ENCODE measurements at regions not wholly inside any gene's neighbourhood (a gene's known extent, or its start where the extent isn't known, plus 50 kb on each side); places are given as distances from the start of the nearest gene placed in this dataset.

GRCh38 chr2:208990716-208991115, 433.1 kb upstream of the MAP2 start (continued):
- TF ChIP-seq NANOG (IDR thresholded peaks at IDR 0.05; ENCODE audit: borderline replicate concordance), result no peak
- TF ChIP-seq, protein P1, sequence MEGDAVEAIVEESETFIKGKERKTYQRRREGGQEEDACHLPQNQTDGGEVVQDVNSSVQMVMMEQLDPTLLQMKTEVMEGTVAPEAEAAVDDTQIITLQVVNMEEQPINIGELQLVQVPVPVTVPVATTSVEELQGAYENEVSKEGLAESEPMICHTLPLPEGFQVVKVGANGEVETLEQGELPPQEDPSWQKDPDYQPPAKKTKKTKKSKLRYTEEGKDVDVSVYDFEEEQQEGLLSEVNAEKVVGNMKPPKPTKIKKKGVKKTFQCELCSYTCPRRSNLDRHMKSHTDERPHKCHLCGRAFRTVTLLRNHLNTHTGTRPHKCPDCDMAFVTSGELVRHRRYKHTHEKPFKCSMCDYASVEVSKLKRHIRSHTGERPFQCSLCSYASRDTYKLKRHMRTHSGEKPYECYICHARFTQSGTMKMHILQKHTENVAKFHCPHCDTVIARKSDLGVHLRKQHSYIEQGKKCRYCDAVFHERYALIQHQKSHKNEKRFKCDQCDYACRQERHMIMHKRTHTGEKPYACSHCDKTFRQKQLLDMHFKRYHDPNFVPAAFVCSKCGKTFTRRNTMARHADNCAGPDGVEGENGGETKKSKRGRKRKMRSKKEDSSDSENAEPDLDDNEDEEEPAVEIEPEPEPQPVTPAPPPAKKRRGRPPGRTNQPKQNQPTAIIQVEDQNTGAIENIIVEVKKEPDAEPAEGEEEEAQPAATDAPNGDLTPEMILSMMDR (conservative IDR thresholded peaks at IDR 0.05; ENCODE audit: low read depth in 2 of 2), result no peak
- TF ChIP-seq, protein P2, sequence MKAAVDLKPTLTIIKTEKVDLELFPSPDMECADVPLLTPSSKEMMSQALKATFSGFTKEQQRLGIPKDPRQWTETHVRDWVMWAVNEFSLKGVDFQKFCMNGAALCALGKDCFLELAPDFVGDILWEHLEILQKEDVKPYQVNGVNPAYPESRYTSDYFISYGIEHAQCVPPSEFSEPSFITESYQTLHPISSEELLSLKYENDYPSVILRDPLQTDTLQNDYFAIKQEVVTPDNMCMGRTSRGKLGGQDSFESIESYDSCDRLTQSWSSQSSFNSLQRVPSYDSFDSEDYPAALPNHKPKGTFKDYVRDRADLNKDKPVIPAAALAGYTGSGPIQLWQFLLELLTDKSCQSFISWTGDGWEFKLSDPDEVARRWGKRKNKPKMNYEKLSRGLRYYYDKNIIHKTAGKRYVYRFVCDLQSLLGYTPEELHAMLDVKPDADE (IDR thresholded peaks at IDR 0.05), result no peak
- no peak for TF ChIP-seq EZH2 (IDR thresholded peaks at IDR 0.05; ENCODE audit: low read depth, unreplicated experiment)
- TF ChIP-seq ZNF114 (CRISPR knock-in tag; IDR thresholded peaks at IDR 0.05), result no peak

- ATAC-seq (no peak), DNase-seq (ENCODE audit: low spot score) (no peak)
- Histone ChIP-seq H2AFZ (no peak overlapping the region), H3K36me3 (ENCODE audit: insufficient read depth) (no peaks in the 10 kb centered on the region), H3K4me1 (ENCODE audit: insufficient read depth) (no peaks in the 10 kb centered on the region), H3K9me2 (ENCODE audit: insufficient read depth) (no peaks in the 10 kb centered on the region; the same call in none of the 2 replicates), H3K4me2 (no peak overlapping the region), H3F3A (replicated peaks; ENCODE audit: low read depth) (no peaks in the 10 kb centered on the region), H3K79me2 (replicated peaks; ENCODE audit: insufficient read depth) (no peaks in the 10 kb centered on the region), H3K27ac (ENCODE audit: low read depth) (no peak overlapping the region), H3K27me3 (ENCODE audit: insufficient read depth) (no peaks in the 10 kb centered on the region), H3K4me3 (no peak overlapping the region), H4K20me1 (replicated peaks; ENCODE audit: insufficient read depth) (no peaks in the 10 kb centered on the region)
- H3K4me1 Mint-ChIP-seq, result no peaks in the 10 kb centered on the region
- no peak for TF ChIP-seq NANOG (IDR thresholded peaks at IDR 0.05; ENCODE audit: borderline replicate concordance)
- TF ChIP-seq, protein P3, sequence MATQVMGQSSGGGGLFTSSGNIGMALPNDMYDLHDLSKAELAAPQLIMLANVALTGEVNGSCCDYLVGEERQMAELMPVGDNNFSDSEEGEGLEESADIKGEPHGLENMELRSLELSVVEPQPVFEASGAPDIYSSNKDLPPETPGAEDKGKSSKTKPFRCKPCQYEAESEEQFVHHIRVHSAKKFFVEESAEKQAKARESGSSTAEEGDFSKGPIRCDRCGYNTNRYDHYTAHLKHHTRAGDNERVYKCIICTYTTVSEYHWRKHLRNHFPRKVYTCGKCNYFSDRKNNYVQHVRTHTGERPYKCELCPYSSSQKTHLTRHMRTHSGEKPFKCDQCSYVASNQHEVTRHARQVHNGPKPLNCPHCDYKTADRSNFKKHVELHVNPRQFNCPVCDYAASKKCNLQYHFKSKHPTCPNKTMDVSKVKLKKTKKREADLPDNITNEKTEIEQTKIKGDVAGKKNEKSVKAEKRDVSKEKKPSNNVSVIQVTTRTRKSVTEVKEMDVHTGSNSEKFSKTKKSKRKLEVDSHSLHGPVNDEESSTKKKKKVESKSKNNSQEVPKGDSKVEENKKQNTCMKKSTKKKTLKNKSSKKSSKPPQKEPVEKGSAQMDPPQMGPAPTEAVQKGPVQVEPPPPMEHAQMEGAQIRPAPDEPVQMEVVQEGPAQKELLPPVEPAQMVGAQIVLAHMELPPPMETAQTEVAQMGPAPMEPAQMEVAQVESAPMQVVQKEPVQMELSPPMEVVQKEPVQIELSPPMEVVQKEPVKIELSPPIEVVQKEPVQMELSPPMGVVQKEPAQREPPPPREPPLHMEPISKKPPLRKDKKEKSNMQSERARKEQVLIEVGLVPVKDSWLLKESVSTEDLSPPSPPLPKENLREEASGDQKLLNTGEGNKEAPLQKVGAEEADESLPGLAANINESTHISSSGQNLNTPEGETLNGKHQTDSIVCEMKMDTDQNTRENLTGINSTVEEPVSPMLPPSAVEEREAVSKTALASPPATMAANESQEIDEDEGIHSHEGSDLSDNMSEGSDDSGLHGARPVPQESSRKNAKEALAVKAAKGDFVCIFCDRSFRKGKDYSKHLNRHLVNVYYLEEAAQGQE (IDR thresholded peaks at IDR 0.05; ENCODE audit: unreplicated experiment), result no peak
- TF ChIP-seq, protein P4, sequence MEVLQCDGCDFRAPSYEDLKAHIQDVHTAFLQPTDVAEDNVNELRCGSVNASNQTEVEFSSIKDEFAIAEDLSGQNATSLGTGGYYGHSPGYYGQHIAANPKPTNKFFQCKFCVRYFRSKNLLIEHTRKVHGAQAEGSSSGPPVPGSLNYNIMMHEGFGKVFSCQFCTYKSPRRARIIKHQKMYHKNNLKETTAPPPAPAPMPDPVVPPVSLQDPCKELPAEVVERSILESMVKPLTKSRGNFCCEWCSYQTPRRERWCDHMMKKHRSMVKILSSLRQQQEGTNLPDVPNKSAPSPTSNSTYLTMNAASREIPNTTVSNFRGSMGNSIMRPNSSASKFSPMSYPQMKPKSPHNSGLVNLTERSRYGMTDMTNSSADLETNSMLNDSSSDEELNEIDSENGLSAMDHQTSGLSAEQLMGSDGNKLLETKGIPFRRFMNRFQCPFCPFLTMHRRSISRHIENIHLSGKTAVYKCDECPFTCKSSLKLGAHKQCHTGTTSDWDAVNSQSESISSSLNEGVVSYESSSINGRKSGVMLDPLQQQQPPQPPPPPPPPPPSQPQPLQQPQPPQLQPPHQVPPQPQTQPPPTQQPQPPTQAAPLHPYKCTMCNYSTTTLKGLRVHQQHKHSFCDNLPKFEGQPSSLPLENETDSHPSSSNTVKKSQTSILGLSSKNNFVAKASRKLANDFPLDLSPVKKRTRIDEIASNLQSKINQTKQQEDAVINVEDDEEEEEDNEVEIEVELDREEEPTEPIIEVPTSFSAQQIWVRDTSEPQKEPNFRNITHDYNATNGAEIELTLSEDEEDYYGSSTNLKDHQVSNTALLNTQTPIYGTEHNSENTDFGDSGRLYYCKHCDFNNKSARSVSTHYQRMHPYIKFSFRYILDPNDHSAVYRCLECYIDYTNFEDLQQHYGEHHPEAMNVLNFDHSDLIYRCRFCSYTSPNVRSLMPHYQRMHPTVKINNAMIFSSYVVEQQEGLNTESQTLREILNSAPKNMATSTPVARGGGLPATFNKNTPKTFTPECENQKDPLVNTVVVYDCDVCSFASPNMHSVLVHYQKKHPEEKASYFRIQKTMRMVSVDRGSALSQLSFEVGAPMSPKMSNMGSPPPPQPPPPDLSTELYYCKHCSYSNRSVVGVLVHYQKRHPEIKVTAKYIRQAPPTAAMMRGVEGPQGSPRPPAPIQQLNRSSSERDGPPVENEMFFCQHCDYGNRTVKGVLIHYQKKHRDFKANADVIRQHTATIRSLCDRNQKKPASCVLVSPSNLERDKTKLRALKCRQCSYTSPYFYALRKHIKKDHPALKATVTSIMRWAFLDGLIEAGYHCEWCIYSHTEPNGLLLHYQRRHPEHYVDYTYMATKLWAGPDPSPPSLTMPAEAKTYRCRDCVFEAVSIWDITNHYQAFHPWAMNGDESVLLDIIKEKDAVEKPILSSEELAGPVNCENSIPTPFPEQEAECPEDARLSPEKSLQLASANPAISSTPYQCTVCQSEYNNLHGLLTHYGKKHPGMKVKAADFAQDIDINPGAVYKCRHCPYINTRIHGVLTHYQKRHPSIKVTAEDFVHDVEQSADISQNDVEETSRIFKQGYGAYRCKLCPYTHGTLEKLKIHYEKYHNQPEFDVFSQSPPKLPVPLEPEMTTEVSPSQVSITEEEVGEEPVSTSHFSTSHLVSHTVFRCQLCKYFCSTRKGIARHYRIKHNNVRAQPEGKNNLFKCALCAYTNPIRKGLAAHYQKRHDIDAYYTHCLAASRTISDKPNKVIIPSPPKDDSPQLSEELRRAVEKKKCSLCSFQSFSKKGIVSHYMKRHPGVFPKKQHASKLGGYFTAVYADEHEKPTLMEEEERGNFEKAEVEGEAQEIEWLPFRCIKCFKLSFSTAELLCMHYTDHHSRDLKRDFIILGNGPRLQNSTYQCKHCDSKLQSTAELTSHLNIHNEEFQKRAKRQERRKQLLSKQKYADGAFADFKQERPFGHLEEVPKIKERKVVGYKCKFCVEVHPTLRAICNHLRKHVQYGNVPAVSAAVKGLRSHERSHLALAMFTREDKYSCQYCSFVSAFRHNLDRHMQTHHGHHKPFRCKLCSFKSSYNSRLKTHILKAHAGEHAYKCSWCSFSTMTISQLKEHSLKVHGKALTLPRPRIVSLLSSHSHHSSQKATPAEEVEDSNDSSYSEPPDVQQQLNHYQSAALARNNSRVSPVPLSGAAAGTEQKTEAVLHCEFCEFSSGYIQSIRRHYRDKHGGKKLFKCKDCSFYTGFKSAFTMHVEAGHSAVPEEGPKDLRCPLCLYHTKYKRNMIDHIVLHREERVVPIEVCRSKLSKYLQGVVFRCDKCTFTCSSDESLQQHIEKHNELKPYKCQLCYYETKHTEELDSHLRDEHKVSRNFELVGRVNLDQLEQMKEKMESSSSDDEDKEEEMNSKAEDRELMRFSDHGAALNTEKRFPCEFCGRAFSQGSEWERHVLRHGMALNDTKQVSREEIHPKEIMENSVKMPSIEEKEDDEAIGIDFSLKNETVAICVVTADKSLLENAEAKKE (CRISPR knock-in tag; IDR thresholded peaks at IDR 0.05), result no peak
- no peak for TF ChIP-seq CREB1 (CRISPR knock-in tag; IDR thresholded peaks at IDR 0.05; ENCODE audit: low read depth)
- H3K27me3 Mint-ChIP-seq (ENCODE audit: insufficient read depth, low read depth, poor library complexity), result no peaks in the 10 kb centered on the region
- no peak overlapping the region for H3K4me3 Mint-ChIP-seq
- H3K27ac Mint-ChIP-seq, result no peak overlapping the region
- peaks cover 12% of the 10 kb centered on the region; the same call in 2 of the 3 replicates for H3K36me3 Mint-ChIP-seq (ENCODE audit: low read depth)
- H3K9me3 Mint-ChIP-seq, result peaks cover 18% of the 10 kb centered on the region
Measured at GRCh38 chr2:208999911-209000310, 423.9 kb upstream of the MAP2 start.
